ENCODE measurements at regions not wholly inside any gene's neighbourhood (a gene's known extent, or its start where the extent isn't known, plus 50 kb on each side); places are given as distances from the start of the nearest gene placed in this dataset.

DNA sequence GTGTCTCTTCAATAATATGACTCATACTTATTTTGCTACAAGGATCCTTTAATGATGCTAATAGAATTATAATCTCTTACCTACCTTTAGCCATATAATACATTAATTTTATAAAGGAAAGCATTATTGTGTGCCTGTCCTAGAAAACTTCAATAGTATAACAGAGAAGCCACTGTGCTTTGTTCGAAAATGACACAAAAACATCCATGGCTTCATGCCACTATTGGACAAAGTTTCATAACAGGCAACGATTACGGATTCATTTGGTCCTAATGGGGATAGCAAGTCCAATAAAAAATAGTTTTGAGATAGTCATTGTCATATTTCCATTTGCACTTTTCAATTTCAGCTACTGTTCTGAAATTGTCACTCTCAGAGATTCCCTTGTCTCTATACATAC is 52.5 kb upstream of the CCDC150 start:
- DNase-seq (ENCODE audit: low read depth), result no peak

DNA sequence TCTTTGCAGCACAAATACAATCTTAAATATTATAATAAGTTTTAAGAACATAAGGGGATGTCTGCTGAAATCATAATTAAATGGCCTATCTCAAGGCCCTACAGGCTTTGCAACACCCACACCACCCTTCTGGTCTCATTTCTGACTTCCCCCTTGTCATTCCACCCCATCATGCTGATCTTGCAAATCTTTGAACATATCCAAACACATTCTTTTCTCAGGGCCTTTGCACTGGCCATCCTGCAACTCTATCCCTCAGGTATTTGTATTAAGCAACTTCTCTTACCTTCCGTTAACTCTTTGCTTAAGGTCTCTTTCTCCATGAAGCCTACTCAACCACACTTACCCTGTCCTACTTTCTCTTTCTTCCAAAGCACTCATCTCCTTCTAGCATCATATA is 51.8 kb upstream of the CCDC150 start:
- no peak for DNase-seq (ENCODE audit: low read depth)

DNA sequence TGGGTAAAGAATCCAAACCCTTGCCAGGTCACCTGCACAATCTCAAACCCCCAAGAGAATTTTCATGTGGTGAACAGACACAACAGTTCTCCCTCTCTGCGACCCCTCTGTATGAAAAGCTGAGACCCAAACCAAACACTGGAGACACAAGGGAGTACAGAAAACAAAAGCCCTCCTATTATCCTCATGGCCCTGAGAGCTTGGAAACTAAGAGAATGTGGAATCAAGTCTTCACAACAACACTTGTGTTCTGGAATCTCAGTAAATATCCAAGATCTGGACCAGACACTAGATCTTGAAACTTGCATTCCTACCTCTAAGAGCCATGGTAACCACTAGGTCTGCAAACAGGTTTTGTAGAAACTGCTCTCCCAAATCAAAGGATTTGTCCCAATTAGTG is 50.1 kb upstream of the CCDC150 start:
- no peak for DNase-seq (ENCODE audit: low read depth)

Measured in Daoy (cell line).